Thoracic aorta (tissue), 2 donors: ENCODE measurements at regions not wholly inside any gene's neighbourhood (a gene's known extent, or its start where the extent isn't known, plus 50 kb on each side); places are given as distances from the start of the nearest gene placed in this dataset.
A peak's percentile ranks its signal among the peaks of the same experiment; 100 is the strongest.
"Not testable (repeated sequence)": the region's sequence is repeated elsewhere in the genome, so short reads cannot be mapped to it uniquely, and the experiment has no call there.

Source experiments
- ATAC-seq: fragments of 150-250 bp; one replicate; pipeline ENCODE4 v1.8.0; 2017; ENCODE audit warnings: low read depth; ENCODE audit not compliant: insufficient number of reproducible peaks, low FRiP score
- DNase-seq: peaks from one replicate; pipeline ENCODE4 v3.0.0-alpha.2; 2020; ENCODE audit warnings: low spot score
- H3K27ac ChIP-seq, 2 donors: fragments of 200-600 bp; sonication (generic); 1 replicate in 1 of 2; 2 replicates in 1 of 2; pipeline ENCODE4 v1.5.1; 2016; ENCODE audit warnings: mild to moderate bottlenecking in 2 of 2, moderate library complexity in 2 of 2
- H3K27me3 ChIP-seq: fragments of 200-600 bp; sonication (generic); replicated peaks from 2 replicates; pipeline ENCODE4 v1.6.0; 2016; ENCODE audit warnings: mild to moderate bottlenecking; ENCODE audit not compliant: insufficient read depth
- H3K36me3 ChIP-seq: fragments of 200-600 bp; sonication (generic); one replicate; pipeline ENCODE4 v1.5.1; 2016
- H3K4me1 ChIP-seq, 2 donors: fragments of 200-600 bp; sonication (generic); 1 replicate in 1 of 2; 2 replicates in 1 of 2; pipeline versions ENCODE4 v1.5.1 to v1.6.0; 2016; ENCODE audit warnings: low read depth in 2 of 2, mild to moderate bottlenecking in 1 of 2; ENCODE audit not compliant: control insufficient read depth in 1 of 2
- H3K4me3 ChIP-seq: fragments of 200-600 bp; sonication (generic); 2 replicates; pipeline ENCODE4 v1.5.1; 2016; ENCODE audit warnings: mild to moderate bottlenecking
- H3K9me3 ChIP-seq: fragments of 200-600 bp; sonication (generic); 2 replicates; pipeline ENCODE4 v1.5.1; 2016
- TF ChIP-seq, protein P1 (sequence below): fragments of 200-600 bp; sonication (generic); IDR thresholded peaks from one replicate; pipeline ENCODE4 v1.5.1; 2019; ENCODE audit warnings: antibody characterized with exemption

- TF ChIP-seq, protein P1, sequence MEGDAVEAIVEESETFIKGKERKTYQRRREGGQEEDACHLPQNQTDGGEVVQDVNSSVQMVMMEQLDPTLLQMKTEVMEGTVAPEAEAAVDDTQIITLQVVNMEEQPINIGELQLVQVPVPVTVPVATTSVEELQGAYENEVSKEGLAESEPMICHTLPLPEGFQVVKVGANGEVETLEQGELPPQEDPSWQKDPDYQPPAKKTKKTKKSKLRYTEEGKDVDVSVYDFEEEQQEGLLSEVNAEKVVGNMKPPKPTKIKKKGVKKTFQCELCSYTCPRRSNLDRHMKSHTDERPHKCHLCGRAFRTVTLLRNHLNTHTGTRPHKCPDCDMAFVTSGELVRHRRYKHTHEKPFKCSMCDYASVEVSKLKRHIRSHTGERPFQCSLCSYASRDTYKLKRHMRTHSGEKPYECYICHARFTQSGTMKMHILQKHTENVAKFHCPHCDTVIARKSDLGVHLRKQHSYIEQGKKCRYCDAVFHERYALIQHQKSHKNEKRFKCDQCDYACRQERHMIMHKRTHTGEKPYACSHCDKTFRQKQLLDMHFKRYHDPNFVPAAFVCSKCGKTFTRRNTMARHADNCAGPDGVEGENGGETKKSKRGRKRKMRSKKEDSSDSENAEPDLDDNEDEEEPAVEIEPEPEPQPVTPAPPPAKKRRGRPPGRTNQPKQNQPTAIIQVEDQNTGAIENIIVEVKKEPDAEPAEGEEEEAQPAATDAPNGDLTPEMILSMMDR: no peak
- H3K36me3 ChIP-seq: no peaks in the 10 kb centered on the region
- H3K4me3 ChIP-seq: no peak overlapping the region
- DNase-seq (no peak), ATAC-seq (no peak)
- H3K4me1 ChIP-seq: peaks cover 6 to 28% of the 10 kb centered on the region in 2 donors
- no peaks in the 10 kb centered on the region for H3K9me3 ChIP-seq
- no peak overlapping the region for H3K27ac ChIP-seq
- H3K27me3 ChIP-seq: no peaks in the 10 kb centered on the region
Observed at GRCh38 chr12:20057398-20057797, 310.9 kb upstream of the PDE3A start.

DNA sequence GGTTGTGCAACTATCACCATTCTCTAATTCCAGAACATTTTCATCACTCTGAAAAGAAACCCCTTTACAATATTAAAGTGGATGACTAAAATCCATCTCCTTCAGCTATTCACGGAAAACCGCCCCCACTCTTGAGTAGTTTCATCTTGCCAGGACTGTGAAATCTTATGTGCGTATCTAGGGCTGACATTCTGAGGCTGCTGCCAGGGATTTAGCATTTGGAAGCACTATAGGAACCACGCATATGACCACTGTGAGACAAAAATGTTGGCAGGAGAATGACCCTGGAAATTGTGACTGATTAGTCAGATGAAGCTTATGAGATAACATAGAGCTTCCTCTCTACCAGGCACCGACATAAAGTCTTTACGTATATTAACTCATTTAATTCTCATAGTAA lies 305.2 kb upstream of the PDE3A start:
- no peak for ATAC-seq
- Histone ChIP-seq H3K27ac (no peak overlapping the region), H3K4me3 (no peak overlapping the region), H3K27me3 (no peaks in the 10 kb centered on the region), H3K4me1 (no peaks in the 10 kb centered on the region), H3K36me3 (peaks cover 3% of the 10 kb centered on the region), H3K9me3 (no peaks in the 10 kb centered on the region)
- TF ChIP-seq, protein P1: no peak
- no peak for DNase-seq

DNA sequence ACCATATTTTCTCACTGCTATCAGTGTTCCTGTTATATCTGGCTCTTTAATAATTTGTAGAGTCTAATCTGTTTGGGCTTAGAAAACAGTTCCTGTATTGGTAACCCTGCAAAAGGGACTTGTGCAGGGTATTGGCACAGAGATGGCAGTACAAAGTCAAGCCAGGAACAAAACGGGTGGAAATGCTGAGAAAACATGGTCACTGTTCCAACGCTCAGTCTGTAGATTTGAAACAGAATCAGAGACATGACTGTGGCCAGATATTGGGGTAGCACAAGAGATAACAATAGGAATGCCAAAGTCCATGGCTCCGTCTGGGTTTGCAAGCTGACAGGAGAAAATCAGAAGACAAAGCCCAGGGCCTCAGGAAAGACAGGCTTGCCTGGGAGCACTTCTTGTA lies 290.7 kb upstream of the PDE3A start:
- DNase-seq: no peak
- no peak for ATAC-seq
- Histone ChIP-seq H3K9me3 (no peaks in the 10 kb centered on the region), H3K36me3 (no peaks in the 10 kb centered on the region), H3K27ac (peak overlapping the region; percentile 29 to 69), H3K4me1 (peaks cover 6 to 39% of the 10 kb centered on the region in 2 donors), H3K4me3 (peak overlapping the region; percentile 50), H3K27me3 (no peaks in the 10 kb centered on the region)
- TF ChIP-seq, protein P1: peak; percentile 9

DNA sequence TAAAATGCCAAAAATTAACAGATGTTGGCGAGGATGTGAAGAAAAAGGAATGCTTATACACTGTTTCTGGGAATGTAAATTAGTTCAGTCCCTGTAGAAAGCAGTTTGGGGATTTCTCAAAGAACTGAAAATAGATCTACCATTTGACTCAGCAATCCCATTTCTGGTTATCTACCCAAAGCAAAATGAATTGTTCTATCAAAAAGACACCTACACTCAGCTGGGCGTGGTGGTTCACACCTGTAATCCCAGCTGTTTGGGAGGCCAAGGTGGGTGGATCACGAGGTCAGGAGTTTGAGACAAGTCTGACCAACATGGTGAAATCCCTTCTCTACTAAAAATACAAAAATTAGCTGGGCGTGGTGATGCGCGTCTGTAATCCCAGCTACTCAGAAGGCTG lies 279.3 kb upstream of the PDE3A start:
- no peak overlapping the region for H3K27ac ChIP-seq
- ATAC-seq (no peak), DNase-seq (no peak)
- no peaks in the 10 kb centered on the region for H3K27me3 ChIP-seq
- no peak overlapping the region for H3K4me3 ChIP-seq
- no peaks in the 10 kb centered on the region for H3K36me3 ChIP-seq
- no peaks in the 10 kb centered on the region for H3K9me3 ChIP-seq
- no peaks in the 10 kb centered on the region for H3K4me1 ChIP-seq
- TF ChIP-seq, protein P1: no peak

DNA sequence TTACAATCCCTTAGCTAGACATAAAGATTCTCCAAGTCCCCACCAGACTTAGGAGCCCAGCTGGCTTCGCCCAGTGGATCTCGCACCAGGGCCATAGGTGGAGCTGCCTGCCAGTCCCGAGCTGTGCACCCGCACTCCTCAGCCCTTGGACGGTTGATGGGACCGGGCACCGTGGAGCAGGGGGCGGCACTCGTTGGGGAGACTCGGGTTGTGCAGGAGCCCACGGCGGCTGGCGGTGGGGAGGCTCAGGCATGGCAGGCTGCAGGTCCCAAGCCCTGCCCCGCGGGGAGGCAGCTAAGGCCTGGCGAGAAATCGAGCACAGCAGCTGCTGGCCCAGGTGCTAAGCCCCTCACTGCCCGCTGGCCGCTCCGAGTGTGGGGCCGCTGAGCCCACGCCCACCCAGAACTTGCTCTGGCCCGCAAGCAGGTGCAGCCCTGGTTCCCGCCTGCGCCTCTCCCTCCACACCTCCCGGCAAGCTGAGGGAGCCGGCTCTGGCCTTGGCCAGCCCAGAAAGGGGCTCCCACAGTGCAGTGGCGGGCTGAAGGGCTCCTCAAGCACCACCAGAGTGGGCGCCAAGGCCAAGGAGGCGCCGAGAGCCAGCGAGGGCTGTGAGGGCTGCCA lies 275.0 kb upstream of the PDE3A start:
- H3K36me3 ChIP-seq, ATAC-seq, H3K9me3 ChIP-seq, DNase-seq, H3K27me3 ChIP-seq, H3K4me3 ChIP-seq, H3K27ac ChIP-seq: not testable (repeated sequence)
- H3K4me1 ChIP-seq: peaks cover 11 to 22% of the 10 kb centered on the region in 2 donors

- TF ChIP-seq, protein P1: no peak
- no peak for ATAC-seq
Observed at GRCh38 chr12:20096430-20096829, 271.9 kb upstream of the PDE3A start.

More at GRCh38 chr12:20096430-20096829, 271.9 kb upstream of the PDE3A start:
- no peak overlapping the region for H3K4me3 ChIP-seq
- H3K9me3 ChIP-seq: no peaks in the 10 kb centered on the region
- H3K27ac ChIP-seq: peak overlapping the region; percentile 37 to 74
- no peak for DNase-seq
- peaks cover 22 to 46% of the 10 kb centered on the region in 2 donors for H3K4me1 ChIP-seq
- no peaks in the 10 kb centered on the region for H3K27me3 ChIP-seq
- no peaks in the 10 kb centered on the region for H3K36me3 ChIP-seq
